Mesendoderm (in vitro differentiated cells): ENCODE measurements at regions not wholly inside any gene's neighbourhood (a gene's known extent, or its start where the extent isn't known, plus 50 kb on each side); places are given as distances from the start of the nearest gene placed in this dataset.

Experiments
- DNase-seq: peaks from one replicate; pipeline ENCODE4 v3.0.0; 2013
- H2AK5ac ChIP-seq: 2 replicates; pipeline ENCODE4 v1.6.1; 2013; ENCODE audit warnings: low read length, inconsistent platforms
- H2BK120ac ChIP-seq: 2 replicates; pipeline ENCODE4 v1.6.1; 2013; ENCODE audit warnings: low read depth, mild to moderate bottlenecking, low read length, moderate library complexity, mixed read lengths
- H2BK15ac ChIP-seq: replicated peaks from 2 replicates; pipeline ENCODE4 v1.6.1; 2013; ENCODE audit warnings: low read depth, mild to moderate bottlenecking, moderate library complexity
- H2BK5ac ChIP-seq: 2 replicates; pipeline ENCODE4 v1.6.1; 2013; ENCODE audit warnings: low read length, inconsistent platforms
- H3K18ac ChIP-seq: 2 replicates; pipeline ENCODE4 v1.6.1; 2013; ENCODE audit warnings: mild to moderate bottlenecking, low read length, mixed read lengths
- H3K23ac ChIP-seq: one replicate; pipeline ENCODE4 v1.6.1; 2013; ENCODE audit warnings: low read length
- H3K27ac ChIP-seq: 2 replicates; pipeline ENCODE4 v1.5.1; 2013; ENCODE audit warnings: low read depth, mild to moderate bottlenecking, inconsistent platforms, low read length, moderate library complexity
- H3K27me3 ChIP-seq: 2 replicates; pipeline ENCODE4 v1.6.1; 2013; ENCODE audit warnings: low read length, control low read depth, mild to moderate bottlenecking, inconsistent platforms; ENCODE audit not compliant: insufficient read depth, poor library complexity
- H3K36me3 ChIP-seq: 2 replicates; pipeline ENCODE4 v1.6.1; 2013; ENCODE audit warnings: low read length, inconsistent platforms; ENCODE audit not compliant: control insufficient read depth, insufficient read depth
- H3K4ac ChIP-seq: one replicate; pipeline ENCODE4 v1.6.1; 2013; ENCODE audit warnings: low read depth, mild to moderate bottlenecking, low read length, moderate library complexity
- H3K4me1 ChIP-seq: 2 replicates; pipeline ENCODE4 v1.6.1; 2013; ENCODE audit warnings: low read depth, low read length, inconsistent platforms; ENCODE audit not compliant: control insufficient read depth
- H3K4me2 ChIP-seq: 2 replicates; pipeline ENCODE4 v1.6.1; 2013; ENCODE audit warnings: low read length
- H3K4me3 ChIP-seq: 2 replicates; pipeline ENCODE4 v1.5.1; 2013; ENCODE audit warnings: mild to moderate bottlenecking, low read length
- H3K56ac ChIP-seq: one replicate; pipeline ENCODE4 v1.6.1; 2013; ENCODE audit warnings: low read length
- H3K79me1 ChIP-seq: 2 replicates; pipeline ENCODE4 v1.6.1; 2013; ENCODE audit warnings: low read length, inconsistent platforms
- H3K79me2 ChIP-seq: 2 replicates; pipeline ENCODE4 v1.6.1; 2013; ENCODE audit warnings: mild to moderate bottlenecking, low read length; ENCODE audit not compliant: control insufficient read depth, insufficient read depth
- H3K9ac ChIP-seq: 2 replicates; pipeline ENCODE4 v1.6.1; 2013; ENCODE audit warnings: low read length, inconsistent platforms
- H4K5ac ChIP-seq: one replicate; pipeline ENCODE4 v1.6.1; 2013; ENCODE audit warnings: low read length
- H4K8ac ChIP-seq: one replicate; pipeline ENCODE4 v1.6.1; 2013; ENCODE audit warnings: low read depth, mild to moderate bottlenecking, control low read depth, low read length, moderate library complexity
- WGBS: extraction: QIAGEN DNeasy Blood & Tissue Kit; methylation state at CpG from one replicate; pipeline ENCODE4 v1.1.7; 2013; ENCODE audit warnings: low lambda C conversion rate, missing lambda C conversion rate; ENCODE audit not compliant: insufficient coverage; ENCODE audit errors: extremely low coverage; 5-methylcytosine and 5-hydroxymethylcytosine counted together

DNA sequence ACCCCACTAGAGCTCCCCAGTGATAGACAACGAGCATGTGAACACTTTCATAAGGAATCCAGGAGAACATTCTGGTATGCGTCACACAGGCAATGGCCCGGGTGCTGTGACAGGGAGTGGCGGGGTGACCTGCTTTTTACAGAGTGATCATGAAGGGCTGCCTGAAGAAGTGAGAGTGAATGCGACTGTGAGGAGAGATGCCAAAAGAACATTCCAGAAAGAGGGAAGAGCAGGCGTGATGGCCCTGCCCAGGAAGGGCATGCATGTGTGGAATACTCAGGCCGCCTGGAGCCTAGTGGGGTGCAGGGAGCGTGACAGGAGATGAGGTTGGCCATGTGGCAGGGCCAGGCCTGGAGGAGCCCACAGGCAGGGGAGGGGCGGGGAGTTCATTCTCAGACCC is 53.8 kb downstream of the FZD10 start:
- DNase-seq: no peak
- no peaks in the 10 kb centered on the region for H3K27me3 ChIP-seq

DNA sequence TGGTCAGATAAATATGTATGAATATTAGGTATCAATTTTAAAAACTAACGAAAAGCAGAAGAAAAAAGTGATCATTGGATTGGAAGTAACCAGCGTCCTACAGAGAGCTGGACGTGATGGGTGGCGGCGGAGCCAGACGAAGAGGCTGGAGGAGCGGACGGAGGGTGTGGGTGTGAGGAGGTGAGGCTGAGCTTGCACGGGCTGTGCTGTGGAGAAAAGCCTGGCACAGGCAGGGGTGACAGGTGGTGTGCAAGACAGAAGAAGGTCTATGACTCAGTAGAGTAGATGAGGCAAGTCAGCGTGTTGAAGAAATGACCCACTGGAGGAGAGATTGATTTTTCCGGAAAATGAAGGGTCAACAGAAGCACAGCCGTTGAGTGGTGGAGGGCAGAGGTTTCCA is 56.4 kb downstream of the FZD10 start:
- WGBS: no CpG with 5 or more reads among the region's 12 CpGs
- Histone ChIP-seq H4K8ac (no peak overlapping the region), H3K4me1 (peaks cover 3% of the 10 kb centered on the region), H2AK5ac (no peak overlapping the region), H2BK15ac (no peak overlapping the region), H3K4me2 (no peak overlapping the region), H3K79me1 (no peaks in the 10 kb centered on the region), H3K79me2 (no peaks in the 10 kb centered on the region), H4K5ac (no peak overlapping the region), H3K27ac (no peak overlapping the region), H3K4me3 (no peak overlapping the region), H3K4ac (no peak overlapping the region), H3K36me3 (no peaks in the 10 kb centered on the region), H2BK5ac (no peak overlapping the region), H3K56ac (no peak overlapping the region), H3K9ac (no peak overlapping the region), H3K23ac (no peak overlapping the region), H2BK120ac (no peak overlapping the region), H3K27me3 (no peaks in the 10 kb centered on the region), H3K18ac (no peak overlapping the region)
- DNase-seq: no peak

More for the DNA sequence above, 53.8 kb downstream of the FZD10 start:
- Histone ChIP-seq H3K4me2 (no peak overlapping the region), H3K9ac (no peak overlapping the region), H3K4me3 (no peak overlapping the region), H4K5ac (no peak overlapping the region), H3K4me1 (peaks cover 3% of the 10 kb centered on the region), H3K79me2 (no peaks in the 10 kb centered on the region), H4K8ac (no peak overlapping the region), H2AK5ac (no peak overlapping the region), H2BK15ac (no peak overlapping the region), H2BK5ac (no peak overlapping the region), H3K4ac (no peak overlapping the region), H3K18ac (no peak overlapping the region), H3K56ac (no peak overlapping the region), H3K36me3 (no peaks in the 10 kb centered on the region), H3K27ac (no peak overlapping the region), H3K23ac (no peak overlapping the region), H2BK120ac (no peak overlapping the region), H3K79me1 (no peaks in the 10 kb centered on the region)
- WGBS: no CpG with 5 or more reads among the region's 9 CpGs

DNA sequence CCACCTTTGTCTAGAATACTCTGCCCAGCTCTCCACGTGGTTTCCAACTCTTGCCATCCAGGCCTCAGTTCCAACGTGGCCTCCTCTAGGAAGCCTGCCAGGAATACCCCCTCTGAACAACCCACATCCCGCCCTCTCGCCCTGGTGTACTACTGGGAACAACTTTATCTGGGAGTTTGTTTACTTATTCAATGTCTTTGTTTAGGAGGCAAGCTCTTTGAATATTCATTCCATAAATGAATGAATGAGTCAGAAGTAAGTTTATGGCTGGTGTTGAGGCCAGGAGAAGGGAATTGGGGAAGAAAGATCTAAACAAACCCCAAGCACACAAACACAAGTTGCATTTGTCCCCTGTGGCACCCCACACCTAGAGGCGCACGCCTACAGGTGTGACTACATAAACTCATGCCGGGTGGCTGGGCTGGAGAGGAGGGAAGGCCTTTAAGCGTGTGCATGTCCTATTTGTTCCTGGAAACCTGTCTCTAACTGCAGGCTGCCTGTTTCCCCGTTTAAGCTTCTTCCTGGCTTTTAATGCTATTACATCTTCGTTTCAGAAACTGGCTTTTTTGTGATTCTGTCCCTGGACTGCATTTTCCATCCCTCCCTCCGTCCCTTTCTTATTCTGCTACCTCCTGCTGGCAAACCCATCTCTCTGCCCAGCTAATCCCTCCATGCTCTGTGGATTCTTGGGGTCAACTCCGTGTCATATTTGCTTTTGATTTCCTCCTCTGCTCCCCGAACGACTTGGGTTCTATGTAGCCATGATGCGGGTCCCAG is 57.9 kb downstream of the FZD10 start:
- no peak overlapping the region for H3K18ac ChIP-seq
- H3K56ac ChIP-seq: no peak overlapping the region
- no peak overlapping the region for H3K4ac ChIP-seq
- no peak overlapping the region for H3K27ac ChIP-seq
- no peak overlapping the region for H3K9ac ChIP-seq
- DNase-seq: no peak
- no CpG with 5 or more reads among the region's 15 CpGs for WGBS
- no peak overlapping the region for H2BK120ac ChIP-seq
- H2AK5ac ChIP-seq: no peak overlapping the region
- no peak overlapping the region for H2BK5ac ChIP-seq
- peaks cover 3% of the 10 kb centered on the region for H3K4me1 ChIP-seq
- no peak overlapping the region for H4K5ac ChIP-seq
- H3K36me3 ChIP-seq: no peaks in the 10 kb centered on the region
- H3K79me2 ChIP-seq: no peaks in the 10 kb centered on the region
- no peaks in the 10 kb centered on the region for H3K27me3 ChIP-seq
- H3K4me3 ChIP-seq: no peak overlapping the region
- H4K8ac ChIP-seq: no peak overlapping the region
- no peak overlapping the region for H3K23ac ChIP-seq
- H3K79me1 ChIP-seq: no peaks in the 10 kb centered on the region
- H2BK15ac ChIP-seq: no peak overlapping the region
- no peak overlapping the region for H3K4me2 ChIP-seq

DNA sequence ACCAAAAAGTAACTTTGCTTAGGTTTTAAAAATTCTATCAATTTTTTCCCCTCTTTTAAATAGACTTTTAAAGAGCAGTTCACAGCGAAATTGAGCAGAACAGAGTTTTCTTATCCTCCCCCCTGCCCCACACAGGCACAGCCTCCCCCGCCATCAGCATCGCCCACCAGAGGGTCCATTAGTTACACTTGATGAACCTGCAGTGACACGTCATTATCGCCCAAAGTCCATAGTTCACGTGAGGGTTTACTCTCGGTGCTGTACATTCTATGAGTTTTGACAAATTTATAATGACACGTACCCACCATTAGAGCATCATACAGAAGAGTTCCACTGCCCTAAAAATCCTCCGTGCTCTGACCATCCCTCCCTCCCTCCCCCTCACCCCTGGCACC is 58.4 kb downstream of the FZD10 start:
- no CpG with 5 or more reads among the region's 9 CpGs for whole genome bisulfite sequencing
- Histone ChIP-seq H3K4me1 (peaks cover 3% of the 10 kb centered on the region), H3K79me1 (no peaks in the 10 kb centered on the region), H3K4ac (no peak overlapping the region), H3K56ac (no peak overlapping the region), H4K5ac (no peak overlapping the region), H2BK15ac (no peak overlapping the region), H3K18ac (no peak overlapping the region), H2BK5ac (no peak overlapping the region), H3K27me3 (no peaks in the 10 kb centered on the region), H3K9ac (no peak overlapping the region), H3K36me3 (no peaks in the 10 kb centered on the region), H3K4me2 (no peak overlapping the region), H3K4me3 (no peak overlapping the region), H2AK5ac (no peak overlapping the region), H3K23ac (no peak overlapping the region), H4K8ac (no peak overlapping the region), H3K27ac (no peak overlapping the region), H3K79me2 (no peaks in the 10 kb centered on the region), H2BK120ac (no peak overlapping the region)
- no peak for DNase-seq

DNA sequence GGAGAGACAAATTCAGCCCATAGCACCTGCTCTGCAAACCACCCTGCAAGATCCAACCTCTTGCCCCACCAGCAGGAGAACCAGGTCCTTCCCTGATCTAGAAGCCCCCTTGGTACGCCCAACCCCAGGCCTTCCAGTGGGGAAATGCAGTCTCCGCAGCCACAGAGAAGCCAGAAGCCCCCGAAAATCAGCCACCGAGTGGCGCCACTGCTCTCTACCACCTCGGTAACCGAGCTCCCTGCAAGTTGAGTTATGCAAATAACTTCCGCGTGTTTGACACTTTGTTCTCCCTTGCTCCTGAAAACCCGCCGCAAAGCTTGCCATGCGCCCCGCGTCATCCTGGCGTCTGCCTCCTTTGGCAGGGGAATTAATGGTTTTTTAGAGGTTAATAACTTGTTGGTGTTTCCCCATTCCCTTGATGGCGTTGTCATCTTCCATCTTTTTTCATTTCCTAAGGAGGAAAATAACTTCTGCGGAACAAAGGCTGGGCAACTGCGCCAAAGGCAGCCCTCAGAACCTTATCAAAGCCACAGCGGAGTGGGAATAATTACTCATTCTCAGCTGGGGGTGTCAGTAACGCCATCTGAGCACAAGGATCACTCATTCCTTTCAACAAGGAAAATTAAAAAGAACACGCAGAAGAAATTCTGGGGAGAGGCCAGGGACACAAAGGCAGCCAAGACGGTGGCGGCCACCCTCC is 60.4 kb downstream of the FZD10 start:
- no peak overlapping the region for H4K8ac ChIP-seq
- no peak overlapping the region for H3K9ac ChIP-seq
- H2BK15ac ChIP-seq: no peak overlapping the region
- H2BK120ac ChIP-seq: no peak overlapping the region
- H2AK5ac ChIP-seq: no peak overlapping the region
- no peaks in the 10 kb centered on the region for H3K36me3 ChIP-seq
- H3K79me2 ChIP-seq: no peaks in the 10 kb centered on the region
- H3K23ac ChIP-seq: no peak overlapping the region
- no peaks in the 10 kb centered on the region for H3K27me3 ChIP-seq
- H3K4ac ChIP-seq: no peak overlapping the region
- peaks cover 3% of the 10 kb centered on the region for H3K4me1 ChIP-seq
- H3K18ac ChIP-seq: no peak overlapping the region
- no peak overlapping the region for H3K4me2 ChIP-seq
- no peaks in the 10 kb centered on the region for H3K79me1 ChIP-seq
- H3K4me3 ChIP-seq: no peak overlapping the region
- H2BK5ac ChIP-seq: no peak overlapping the region
- peak; percentile 78 for DNase-seq
- H3K27ac ChIP-seq: no peak overlapping the region
- H3K56ac ChIP-seq: no peak overlapping the region
- no CpG with 5 or more reads among the region's 23 CpGs for WGBS
- no peak overlapping the region for H4K5ac ChIP-seq
